ENCODE measurements at regions not wholly inside any gene's neighbourhood (a gene's known extent, or its start where the extent isn't known, plus 50 kb on each side); places are given as distances from the start of the nearest gene placed in this dataset.

DNA sequence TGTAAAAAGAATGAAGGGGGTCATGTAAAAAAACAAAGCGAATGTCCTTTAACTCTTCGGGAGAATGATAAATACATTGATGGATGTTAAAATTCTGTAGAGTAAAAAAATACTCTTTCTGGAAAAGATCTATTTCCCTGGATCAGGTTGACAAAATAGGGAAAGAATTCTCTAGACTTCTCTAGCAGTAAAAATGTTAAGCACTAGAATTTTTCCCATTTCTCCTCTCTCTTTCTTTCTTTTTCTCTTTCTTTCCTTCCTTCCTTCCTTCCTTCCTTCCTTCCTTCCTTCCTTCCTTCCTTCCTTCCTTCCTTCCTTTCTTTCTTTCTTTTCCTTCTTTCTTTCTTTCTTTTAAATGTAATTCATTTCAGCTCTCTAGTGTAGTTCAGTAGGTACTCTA, 552.5 kb downstream of the LRFN5 start:
- Histone ChIP-seq H3K9me3 (peaks cover 0 to 3% (median 0%) of the 10 kb centered on the region in 3 donors), H3K27ac (no peak overlapping the region), H3K27me3 (no peaks in the 10 kb centered on the region), H3K36me3 (no peaks in the 10 kb centered on the region), H3K4me1 (no peaks in the 10 kb centered on the region), H3K4me3 (no peak overlapping the region)
- ATAC-seq: no peak
- intact Hi-C loops (cut with DNase I; ENCODE audit: low total_unique reads): no loop called here
- DNase-seq: no peak
- in situ Hi-C loops (cut with MboI; ENCODE audit: low sequenced_read_pairs in 4 of 4): no loop called here
- no peak for TF ChIP-seq POLR2A (IDR thresholded peaks at IDR 0.05)
- no peak for TF ChIP-seq CTCF (IDR thresholded peaks at IDR 0.05 in 4 of 5, conservative IDR thresholded peaks at IDR 0.05 in 1 of 5)

- intact Hi-C loops (cut with DNase I; ENCODE audit: low total_unique reads) (no loop called here), in situ Hi-C loops (cut with MboI; ENCODE audit: low sequenced_read_pairs in 4 of 4) (no loop called here)
- H3K4me1 ChIP-seq: no peaks in the 10 kb centered on the region
- H3K27me3 ChIP-seq: no peaks in the 10 kb centered on the region
- DNase-seq (no peak), ATAC-seq (no peak)
- H3K36me3 ChIP-seq: no peaks in the 10 kb centered on the region
- H3K4me3 ChIP-seq: no peak overlapping the region
- H3K27ac ChIP-seq: no peak overlapping the region
- no peaks in the 10 kb centered on the region for H3K9me3 ChIP-seq
- TF ChIP-seq POLR2A (IDR thresholded peaks at IDR 0.05) (no peak), CTCF (IDR thresholded peaks at IDR 0.05 in 4 of 5, conservative IDR thresholded peaks at IDR 0.05 in 1 of 5) (no peak)
Measured at GRCh38 chr14:42149609-42150261, 543.1 kb downstream of the LRFN5 start.

DNA sequence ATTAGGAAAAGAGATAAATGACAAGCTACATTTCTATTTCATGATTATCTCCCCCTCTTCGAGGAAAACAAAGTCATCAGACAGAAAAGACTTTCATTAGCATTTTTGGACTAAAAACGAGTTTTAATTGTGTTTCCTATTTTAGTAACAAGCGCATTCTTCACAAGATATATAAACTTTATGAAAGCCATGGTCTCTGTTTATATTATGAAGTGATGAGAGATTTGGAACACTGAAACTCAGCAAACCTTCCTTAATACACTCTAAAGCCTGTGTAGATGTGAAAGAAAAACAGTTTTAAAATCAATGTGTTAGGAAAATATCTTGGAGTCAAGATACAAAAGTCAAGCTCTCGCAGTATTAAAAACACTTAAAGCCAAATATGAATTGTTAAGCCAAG, 539.1 kb downstream of the LRFN5 start:
- Histone ChIP-seq H3K27me3 (no peaks in the 10 kb centered on the region), H3K4me1 (no peaks in the 10 kb centered on the region), H3K36me3 (no peaks in the 10 kb centered on the region), H3K9me3 (no peaks in the 10 kb centered on the region), H3K27ac (no peak overlapping the region), H3K4me3 (no peak overlapping the region)
- no peak for ATAC-seq
- DNase-seq: no peak
- intact Hi-C loops (cut with DNase I; ENCODE audit: low total_unique reads): no loop called here
- no peak for TF ChIP-seq POLR2A (IDR thresholded peaks at IDR 0.05)
- no peak for TF ChIP-seq CTCF (IDR thresholded peaks at IDR 0.05 in 4 of 5, conservative IDR thresholded peaks at IDR 0.05 in 1 of 5)
- in situ Hi-C loops (cut with MboI; ENCODE audit: low sequenced_read_pairs in 4 of 4): no loop called here

DNA sequence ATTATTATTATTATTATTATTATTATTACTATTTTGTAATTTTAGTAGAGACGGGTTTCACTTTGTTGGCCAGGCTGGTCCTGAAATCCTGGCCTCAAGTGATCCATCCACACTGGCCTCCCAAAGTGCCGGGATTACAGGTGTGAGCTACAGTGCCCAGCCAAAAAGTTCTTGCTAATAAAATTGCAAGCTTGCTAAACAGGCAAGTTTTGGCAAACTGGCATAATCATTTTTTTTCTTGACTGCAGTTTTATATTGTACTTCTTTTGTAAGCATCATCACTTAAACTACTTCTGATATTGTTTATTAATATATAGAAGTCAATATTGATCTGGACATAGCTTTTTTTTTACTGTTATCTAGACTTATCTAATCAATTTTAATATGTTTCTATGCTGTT, 536.4 kb downstream of the LRFN5 start:
- H3K4me1 ChIP-seq: no peaks in the 10 kb centered on the region
- no peaks in the 10 kb centered on the region for H3K36me3 ChIP-seq
- DNase-seq: no peak
- H3K27me3 ChIP-seq: no peaks in the 10 kb centered on the region
- intact Hi-C loops (cut with DNase I; ENCODE audit: low total_unique reads): no loop called here
- H3K9me3 ChIP-seq: no peaks in the 10 kb centered on the region
- in situ Hi-C loops (cut with MboI; ENCODE audit: low sequenced_read_pairs in 4 of 4): no loop called here
- H3K4me3 ChIP-seq: no peak overlapping the region
- no peak for ATAC-seq
- TF ChIP-seq POLR2A (IDR thresholded peaks at IDR 0.05): no peak
- TF ChIP-seq CTCF (IDR thresholded peaks at IDR 0.05 in 4 of 5, conservative IDR thresholded peaks at IDR 0.05 in 1 of 5): no peak
- no peak overlapping the region for H3K27ac ChIP-seq

DNA sequence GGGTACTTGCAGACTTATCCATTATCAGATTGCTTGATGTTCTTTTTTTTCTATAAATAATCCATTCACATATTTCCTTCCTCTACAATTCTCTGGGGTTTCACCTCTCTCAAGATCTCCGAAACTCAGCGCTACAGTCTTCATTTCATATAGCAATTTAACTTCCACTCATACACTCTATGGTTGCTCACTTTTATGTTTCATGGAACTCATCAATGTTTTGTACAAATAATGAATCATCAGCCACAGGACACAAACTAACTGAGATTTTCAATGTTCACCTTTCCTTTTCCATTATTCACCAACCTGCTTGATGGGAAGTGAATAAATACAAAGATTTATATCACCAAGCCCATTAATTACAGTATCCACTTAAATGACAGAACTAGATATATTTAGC, 534.7 kb downstream of the LRFN5 start:
- TF ChIP-seq CTCF (IDR thresholded peaks at IDR 0.05 in 4 of 5, conservative IDR thresholded peaks at IDR 0.05 in 1 of 5) (no peak), POLR2A (IDR thresholded peaks at IDR 0.05) (no peak)
- ATAC-seq: no peak
- no peaks in the 10 kb centered on the region for H3K4me1 ChIP-seq
- no peak overlapping the region for H3K4me3 ChIP-seq
- no peak overlapping the region for H3K27ac ChIP-seq
- DNase-seq: no peak
- no peaks in the 10 kb centered on the region for H3K27me3 ChIP-seq
- no peaks in the 10 kb centered on the region for H3K36me3 ChIP-seq
- in situ Hi-C loops (cut with MboI; ENCODE audit: low sequenced_read_pairs in 4 of 4) (no loop called here), intact Hi-C loops (cut with DNase I; ENCODE audit: low total_unique reads) (no loop called here)
- H3K9me3 ChIP-seq: no peaks in the 10 kb centered on the region

All from gastrocnemius medialis (tissue), 4 donors.